ENCODE measurements at regions not wholly inside any gene's neighbourhood (a gene's known extent, or its start where the extent isn't known, plus 50 kb on each side); places are given as distances from the start of the nearest gene placed in this dataset.

DNA sequence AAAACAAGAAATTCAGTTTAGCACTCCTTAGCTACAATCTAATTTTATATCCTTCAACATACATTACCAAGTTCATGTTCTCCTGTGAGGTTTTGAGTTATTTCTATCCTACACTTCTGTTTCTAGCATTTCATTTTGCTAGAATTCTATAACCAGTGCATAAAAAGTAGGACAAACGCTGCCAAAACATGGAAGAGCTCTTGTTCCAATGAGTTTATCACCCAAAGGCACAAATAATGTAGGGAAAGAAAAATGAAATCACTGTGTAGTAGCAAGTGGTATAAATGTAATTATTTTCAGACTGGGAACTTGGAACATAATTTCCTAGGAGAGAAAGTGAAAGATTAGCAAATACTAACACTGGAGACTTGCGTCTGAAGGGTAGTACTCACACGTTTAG lies 413.3 kb upstream of the NRSN1 start:
- TF ChIP-seq, protein P1, sequence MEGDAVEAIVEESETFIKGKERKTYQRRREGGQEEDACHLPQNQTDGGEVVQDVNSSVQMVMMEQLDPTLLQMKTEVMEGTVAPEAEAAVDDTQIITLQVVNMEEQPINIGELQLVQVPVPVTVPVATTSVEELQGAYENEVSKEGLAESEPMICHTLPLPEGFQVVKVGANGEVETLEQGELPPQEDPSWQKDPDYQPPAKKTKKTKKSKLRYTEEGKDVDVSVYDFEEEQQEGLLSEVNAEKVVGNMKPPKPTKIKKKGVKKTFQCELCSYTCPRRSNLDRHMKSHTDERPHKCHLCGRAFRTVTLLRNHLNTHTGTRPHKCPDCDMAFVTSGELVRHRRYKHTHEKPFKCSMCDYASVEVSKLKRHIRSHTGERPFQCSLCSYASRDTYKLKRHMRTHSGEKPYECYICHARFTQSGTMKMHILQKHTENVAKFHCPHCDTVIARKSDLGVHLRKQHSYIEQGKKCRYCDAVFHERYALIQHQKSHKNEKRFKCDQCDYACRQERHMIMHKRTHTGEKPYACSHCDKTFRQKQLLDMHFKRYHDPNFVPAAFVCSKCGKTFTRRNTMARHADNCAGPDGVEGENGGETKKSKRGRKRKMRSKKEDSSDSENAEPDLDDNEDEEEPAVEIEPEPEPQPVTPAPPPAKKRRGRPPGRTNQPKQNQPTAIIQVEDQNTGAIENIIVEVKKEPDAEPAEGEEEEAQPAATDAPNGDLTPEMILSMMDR (IDR thresholded peaks at IDR 0.05; ENCODE audit: poor library complexity, severe bottlenecking) = no peak
- no peak for TF ChIP-seq EP300 (conservative IDR thresholded peaks at IDR 0.05; ENCODE audit: poor library complexity, severe bottlenecking)
- no peak for TF ChIP-seq RAD21 (conservative IDR thresholded peaks at IDR 0.05)
- no peak for TF ChIP-seq POLR2AphosphoS5 (IDR thresholded peaks at IDR 0.05)

Data from neural cell (in vitro differentiated cells).